Right lobe of liver (tissue), 4 donors: ENCODE measurements at regions not wholly inside any gene's neighbourhood (a gene's known extent, or its start where the extent isn't known, plus 50 kb on each side); places are given as distances from the start of the nearest gene placed in this dataset.

Experiments used
- CTCF ChIP-seq, 4 donors: fragments of 200-600 bp in 3 of 4; fragments of 450-650 bp in 1 of 4; IDR thresholded peaks; one replicate each; pipeline versions ENCODE4 v1.5.1 to v1.8.0; 2016 to 2022; ENCODE audit warnings: antibody characterized with exemption in 4 of 4, mild to moderate bottlenecking in 2 of 4
- POLR2A ChIP-seq: fragments of 450-650 bp; IDR thresholded peaks from one replicate; pipeline ENCODE4 v1.6.1; 2017; ENCODE audit warnings: antibody characterized with exemption, mild to moderate bottlenecking
- donor health status: DM: no; HTN: no; CAD: no.
- donor health status: DM: no; HTN: no; CAD: no.
- donor health status: DM: no; HTN: yes; CAD: no.

- no peak for TF ChIP-seq CTCF (IDR thresholded peaks at IDR 0.05)
- no peak for TF ChIP-seq POLR2A
These were observed 592.6 kb upstream of the ADGRB3 start for GRCh38 chr6:68042339-68043121.
